Left cardiac atrium (tissue), 4 donors: ENCODE measurements at regions not wholly inside any gene's neighbourhood (a gene's known extent, or its start where the extent isn't known, plus 50 kb on each side); places are given as distances from the start of the nearest gene placed in this dataset.
A peak's percentile ranks its signal among the peaks of the same experiment; 100 is the strongest.

Source experiments
- ATAC-seq, 2 donors: fragments of 200-7000 bp; cut with Tn5 transposase; one replicate each; pipeline ENCODE4 v1.9.1; 2020; ENCODE audit warnings: mild to moderate bottlenecking in 2 of 2, moderate library complexity in 2 of 2
- DNase-seq: peaks from one replicate; pipeline ENCODE4 v3.0.0-alpha.2; 2020
- intact Hi-C, 2 donors: fragments of 100-400 bp; cut with DNase I; formaldehyde crosslinking; loops; one replicate each; pipeline versions ENCODE4 v1.14.1 to v1.15.1; 2022 to 2023
- donor health status: DM: no; HTN: yes; CAD: no.
- donor health status: DM: no; HTN: yes; CAD: no; lungs with severe emphysema.
- donor health status: DM: yes; HTN: yes; CAD: no.
- donor health status: Dilated cardiomyopathy.

- ATAC-seq: no peak
- intact Hi-C loops: no loop called here
- DNase-seq: no peak
Observed at GRCh38 chr7:41880107-41880506, 177.2 kb upstream of the INHBA start.

- ATAC-seq (no peak), DNase-seq (no peak)
- intact Hi-C loops: no loop called here
Observed at GRCh38 chr7:41879403-41879802, 176.5 kb upstream of the INHBA start.

DNA sequence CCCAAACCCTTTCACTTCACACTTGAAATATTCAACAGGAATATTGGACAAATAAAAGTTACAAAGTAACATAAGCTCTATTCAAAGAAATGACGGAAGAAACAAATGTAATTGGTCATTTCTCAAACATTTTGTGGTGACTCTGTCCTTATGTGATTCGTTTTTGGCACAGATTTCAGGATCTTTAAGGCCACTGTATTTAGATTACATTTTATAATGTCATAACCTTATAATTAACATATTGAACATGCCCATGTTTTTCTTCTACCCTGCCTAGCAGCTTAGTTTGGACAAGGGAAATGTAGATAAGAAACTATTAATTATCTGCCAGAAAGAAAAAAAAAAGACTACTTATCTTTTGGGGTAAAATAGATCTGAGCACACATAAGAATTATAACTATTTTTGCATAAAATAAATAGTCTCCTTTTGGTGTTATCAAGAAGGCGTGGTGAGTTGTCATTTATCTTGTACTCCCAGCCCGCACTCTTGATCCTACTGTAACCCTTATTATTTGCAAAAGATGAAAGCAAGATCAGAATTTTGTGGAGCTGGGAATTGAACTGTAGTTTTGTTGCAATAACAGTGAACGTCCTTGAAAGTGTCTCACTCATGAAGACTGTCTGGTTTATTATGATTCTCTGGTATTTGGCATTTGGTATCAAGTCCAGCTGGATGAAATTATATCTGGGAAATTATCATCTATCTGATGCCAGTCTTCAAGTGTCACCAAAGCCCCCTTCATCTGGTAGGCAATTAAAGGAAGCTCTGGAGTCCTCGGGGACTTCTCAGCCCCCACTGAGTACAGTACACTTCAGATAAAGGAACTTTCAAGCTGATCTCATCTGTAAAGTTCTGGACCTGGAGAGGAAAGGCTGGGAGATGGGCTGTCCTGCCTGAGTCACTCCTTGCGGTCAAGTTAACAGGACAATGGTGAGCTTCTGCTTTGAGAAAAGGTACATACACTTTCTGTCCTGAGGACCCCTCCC is 175.7 kb upstream of the INHBA start:
- intact Hi-C loops: no loop called here
- ATAC-seq: no peak
- DNase-seq: no peak

- intact Hi-C loops: no loop called here
- DNase-seq: no peak
- ATAC-seq: no peak
Observed at GRCh38 chr7:41877118-41877517, 174.2 kb upstream of the INHBA start.

DNA sequence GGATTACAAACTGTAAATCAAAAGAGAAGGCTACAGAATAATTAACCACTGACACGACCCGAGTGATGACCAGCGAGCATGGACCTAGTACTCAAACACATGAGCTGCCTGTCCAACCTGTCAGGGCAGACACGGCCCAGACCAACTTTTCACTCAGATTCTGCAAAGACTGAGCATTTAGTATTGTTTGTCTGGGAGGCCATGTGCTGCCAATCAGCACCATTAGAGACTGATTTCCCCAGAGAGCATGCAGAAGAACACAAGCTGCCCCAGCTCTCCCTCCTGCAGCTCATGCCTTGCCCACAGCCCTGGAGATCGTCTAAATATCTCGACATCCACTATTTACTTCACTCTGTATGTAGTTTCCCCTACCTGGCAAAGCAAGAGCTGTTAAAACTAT is 172.6 kb upstream of the INHBA start:
- intact Hi-C loops: no loop called here
- no peak for DNase-seq
- no peak for ATAC-seq

- DNase-seq (no peak), ATAC-seq (no peak)
- intact Hi-C loops: no loop called here
Observed at GRCh38 chr7:41874201-41874785, 171.4 kb upstream of the INHBA start.

GRCh38 chr7:41873741-41874140 is 170.9 kb upstream of the INHBA start:
- no peak for DNase-seq
- ATAC-seq: no peak
- intact Hi-C loops: no loop called here

GRCh38 chr7:41872966-41873365 is 170.1 kb upstream of the INHBA start:
- no peak for DNase-seq
- intact Hi-C loops: no loop called here
- ATAC-seq: no peak

DNA sequence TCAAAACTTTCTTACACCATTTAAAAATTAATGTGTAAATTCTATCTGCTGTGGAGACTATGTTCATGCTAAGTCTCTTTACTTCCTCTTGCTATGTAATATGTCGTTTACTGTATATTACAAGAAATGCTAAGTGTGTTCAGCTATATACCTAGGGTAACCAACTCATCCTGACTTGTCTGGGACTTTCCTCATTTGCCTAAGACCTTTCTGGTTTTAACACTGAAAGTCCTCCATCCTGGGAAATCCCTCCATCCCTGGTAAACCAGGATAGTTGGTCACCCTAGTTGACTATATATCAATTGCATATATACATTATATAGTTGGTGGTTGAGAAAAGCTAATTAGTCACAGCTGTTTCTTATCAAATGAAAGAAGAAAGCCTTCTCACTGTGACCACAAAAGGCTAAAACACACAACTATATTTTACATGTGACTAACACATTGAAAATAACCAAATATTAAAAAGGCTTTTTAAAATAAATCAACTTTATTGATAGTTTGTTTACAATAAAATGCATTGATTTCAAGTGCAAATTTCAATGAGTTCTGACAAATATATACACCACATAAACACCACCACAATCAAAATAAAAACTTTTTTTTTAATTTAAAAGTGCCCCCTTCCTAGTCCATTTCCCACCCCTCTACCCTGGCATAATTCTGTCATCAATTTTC is 167.7 kb upstream of the INHBA start:
- ATAC-seq: no peak
- intact Hi-C loops: no loop called here
- DNase-seq: no peak

GRCh38 chr7:41869997-41870396 is 167.1 kb upstream of the INHBA start:
- DNase-seq (no peak), ATAC-seq (peak in 1 of 2 donors; percentile 15)
- intact Hi-C loops: no loop called here

DNA sequence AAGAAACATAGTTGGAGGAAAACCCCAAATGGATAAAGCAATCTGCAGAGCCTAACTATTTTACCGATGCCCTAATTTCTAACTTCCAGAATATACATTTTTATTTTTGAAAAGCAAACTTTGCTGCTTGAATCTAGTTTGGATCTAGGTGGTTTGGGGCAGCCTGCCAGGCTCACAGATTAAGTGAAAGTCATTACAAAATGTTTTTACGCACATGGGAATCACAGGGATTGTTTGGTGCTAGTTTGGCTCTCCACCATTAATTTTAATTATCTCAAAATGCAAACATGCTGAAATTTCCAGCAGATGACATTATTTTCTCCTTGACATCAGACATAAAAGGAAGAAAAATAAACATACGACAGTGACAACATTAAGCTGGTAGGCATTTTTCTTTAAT is 166.7 kb upstream of the INHBA start:
- intact Hi-C loops: no loop called here
- DNase-seq: no peak
- ATAC-seq: no peak

DNA sequence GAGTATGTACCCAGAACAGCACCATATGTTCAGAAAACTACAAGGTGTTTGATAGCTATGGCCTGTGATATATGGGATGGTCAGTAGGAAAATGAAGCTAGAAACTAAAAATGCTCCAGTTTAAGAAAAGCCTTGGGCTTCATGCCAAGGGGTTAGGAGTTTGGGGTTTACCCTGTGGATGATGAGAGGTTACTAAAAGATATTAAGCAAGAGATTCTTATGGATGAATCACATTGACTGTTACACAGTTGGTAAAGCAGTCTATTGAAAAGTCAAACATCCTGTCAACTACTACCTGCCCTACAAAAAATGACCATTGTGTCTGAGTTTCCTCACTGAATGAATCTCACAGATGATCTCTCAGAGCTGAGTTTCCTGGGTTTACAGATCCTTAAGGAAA is 166.2 kb upstream of the INHBA start:
- intact Hi-C loops: no loop called here

GRCh38 chr7:41867639-41868280 is 164.9 kb upstream of the INHBA start:
- intact Hi-C loops: no loop called here
- DNase-seq (no peak), ATAC-seq (no peak)

More for the DNA sequence above, 166.2 kb upstream of the INHBA start:
- no peak for DNase-seq
- peak in 1 of 2 donors; percentile 45 for ATAC-seq

DNA sequence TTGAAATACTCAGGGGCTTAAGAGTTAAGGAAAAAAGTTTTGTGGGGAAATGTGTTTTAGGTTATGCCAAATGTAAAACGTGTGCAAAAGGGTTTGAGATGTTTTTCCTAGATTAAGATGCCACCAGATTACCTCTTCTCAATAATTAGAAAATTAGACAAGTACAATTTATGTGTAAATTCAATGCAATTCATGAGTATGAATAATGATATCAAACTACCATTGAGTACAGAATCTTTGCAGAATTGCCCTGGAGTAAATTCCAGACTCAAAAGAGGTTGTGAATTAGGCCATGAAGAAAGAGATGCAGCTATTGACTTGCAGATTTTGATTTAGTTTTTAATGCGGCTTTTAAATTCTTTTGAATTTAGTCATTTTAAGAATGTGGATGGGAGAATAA is 159.4 kb upstream of the INHBA start:
- ATAC-seq (no peak), DNase-seq (no peak)
- intact Hi-C loops: no loop called here

GRCh38 chr7:41861642-41862041 is 158.8 kb upstream of the INHBA start:
- intact Hi-C loops: no loop called here
- DNase-seq (no peak), ATAC-seq (peak in 1 of 2 donors; percentile 8)

DNA sequence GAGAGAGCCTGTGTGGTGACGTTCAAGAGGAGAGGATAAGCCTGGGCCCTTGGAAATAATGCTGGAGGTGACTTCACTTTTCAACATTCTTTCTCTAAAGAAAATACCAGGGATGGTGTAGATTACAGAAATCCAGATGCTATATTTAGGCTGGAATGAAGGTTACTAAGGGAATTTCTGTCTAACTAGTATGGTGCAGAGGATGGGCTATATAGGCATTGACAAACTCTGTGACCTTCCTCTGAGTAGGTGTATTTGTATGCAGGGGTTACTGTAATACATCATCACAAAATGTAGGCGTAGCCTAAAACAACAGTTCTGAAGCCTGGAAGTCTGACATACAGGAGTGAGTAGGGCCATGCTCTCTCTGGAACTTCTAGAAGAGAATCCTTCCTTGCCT is 155.3 kb upstream of the INHBA start:
- DNase-seq: no peak
- intact Hi-C loops: no loop called here
- ATAC-seq: no peak

GRCh38 chr7:41855798-41856197 is 152.9 kb upstream of the INHBA start:
- ATAC-seq (no peak), DNase-seq (no peak)
- intact Hi-C loops: no loop called here

DNA sequence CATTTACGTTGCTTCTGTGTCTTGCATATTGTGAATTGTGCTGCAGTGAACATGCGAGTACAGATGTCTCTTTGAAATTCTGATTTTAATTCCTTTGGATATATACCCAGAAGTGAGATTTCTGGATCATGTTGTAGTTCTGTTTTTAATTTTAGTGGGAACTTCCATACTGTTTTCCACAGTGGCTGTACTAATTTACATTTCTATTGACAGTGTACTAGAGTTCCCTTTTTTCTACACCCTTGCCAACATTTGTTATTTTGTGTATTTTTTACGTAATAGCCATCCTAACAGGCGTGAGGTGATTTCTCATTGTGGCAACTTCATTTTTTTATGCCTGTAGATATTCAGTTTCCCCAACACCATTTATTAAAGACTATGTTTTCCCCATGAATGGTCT is 144.7 kb upstream of the INHBA start:
- intact Hi-C loops: no loop called here
- DNase-seq (no peak), ATAC-seq (no peak)

DNA sequence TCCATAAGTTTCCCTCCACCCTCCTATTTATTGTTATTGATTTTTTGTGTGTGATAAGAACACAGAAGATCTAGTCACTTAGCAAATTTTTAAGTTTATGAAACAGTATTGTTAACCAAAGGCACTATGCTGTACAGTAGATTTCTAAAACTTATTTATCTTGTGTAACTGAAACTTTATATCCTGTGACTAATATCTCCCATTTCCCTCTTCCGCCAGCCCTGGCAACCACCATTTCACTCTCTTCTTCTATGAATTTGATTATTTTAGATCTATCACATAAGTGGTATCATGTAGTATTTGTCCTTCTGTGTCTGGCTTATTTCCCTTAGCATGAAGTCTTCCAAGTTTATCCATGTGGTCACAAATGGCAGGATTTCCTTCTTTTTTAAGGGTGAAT is 144.3 kb upstream of the INHBA start:
- no peak for ATAC-seq
- intact Hi-C loops: no loop called here

DNA sequence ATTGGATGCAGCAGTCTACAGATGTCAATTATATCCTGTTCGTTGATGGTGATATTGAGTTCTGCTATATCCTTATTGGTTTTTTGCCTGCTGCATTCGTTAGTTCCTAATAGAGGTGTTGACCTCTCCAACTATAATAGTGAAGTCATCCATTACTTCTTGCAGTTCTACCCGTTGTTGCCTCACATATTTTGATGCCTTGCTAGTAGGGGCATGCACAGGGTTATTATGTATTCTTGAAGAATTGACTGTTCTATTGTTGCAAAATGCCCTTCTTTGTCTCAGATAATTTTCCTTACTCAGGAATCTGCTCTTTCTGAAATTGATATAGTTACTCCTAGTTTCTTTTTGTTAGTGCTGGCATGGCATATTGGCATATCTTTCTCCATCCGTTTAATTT is 140.1 kb upstream of the INHBA start:
- no peak for DNase-seq
- no peak for ATAC-seq
- intact Hi-C loops: no loop called here

More for the DNA sequence above, 144.3 kb upstream of the INHBA start:
- no peak for DNase-seq
